Fibroblast of skin of left quadriceps (primary cell): ENCODE measurements at regions not wholly inside any gene's neighbourhood (a gene's known extent, or its start where the extent isn't known, plus 50 kb on each side); places are given as distances from the start of the nearest gene placed in this dataset.

Experiments
- DNase-seq, 2 experiments: peaks; one replicate each; pipeline ENCODE4 v3.0.0-alpha.2; 2013; ENCODE audit warnings: low read depth in 2 of 2

DNA sequence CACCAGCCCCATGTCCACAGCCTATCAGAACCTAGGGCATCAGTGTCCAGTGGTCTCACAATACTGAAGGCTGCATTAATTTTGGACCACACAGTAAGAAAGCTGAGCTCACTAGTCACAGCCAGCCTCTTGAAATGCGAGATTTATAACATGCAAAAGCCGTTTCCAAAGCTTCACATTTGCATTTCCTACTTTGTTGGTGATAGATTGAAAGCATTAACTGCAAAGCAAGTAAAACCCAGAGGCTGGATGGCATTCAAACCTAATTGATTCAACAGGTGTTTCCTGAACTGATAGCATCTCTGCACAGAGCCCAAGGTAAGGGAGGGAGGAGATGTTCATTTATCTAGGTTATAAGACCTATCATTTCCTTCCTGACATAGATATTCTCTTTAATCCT, 410.1 kb downstream of the OMA1 start:
- DNase-seq = no peak

DNA sequence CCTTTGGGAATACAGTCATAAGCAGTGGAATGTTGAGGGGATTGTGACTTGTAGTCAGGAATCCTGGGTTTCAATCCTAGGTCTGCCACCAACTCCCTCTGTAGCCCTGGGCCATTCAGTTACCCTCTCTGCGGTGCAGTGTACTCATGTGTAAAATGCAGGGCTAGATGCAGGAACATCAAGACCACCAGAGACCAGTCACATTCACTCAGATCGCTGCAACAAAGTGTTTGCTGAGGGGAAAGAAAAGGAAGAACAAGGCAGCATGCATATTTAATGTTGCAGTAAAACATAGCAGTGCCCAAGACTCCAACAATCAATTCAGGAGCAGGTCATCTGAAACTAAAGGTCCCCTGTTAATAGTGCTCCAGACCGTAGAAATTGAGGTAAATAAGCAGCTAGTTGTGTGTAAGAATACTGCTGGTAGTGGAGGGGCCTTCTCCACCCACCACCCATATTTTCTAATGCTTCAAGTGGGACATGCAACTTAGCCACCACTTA, 410.7 kb downstream of the OMA1 start:
- no peak for DNase-seq

DNA sequence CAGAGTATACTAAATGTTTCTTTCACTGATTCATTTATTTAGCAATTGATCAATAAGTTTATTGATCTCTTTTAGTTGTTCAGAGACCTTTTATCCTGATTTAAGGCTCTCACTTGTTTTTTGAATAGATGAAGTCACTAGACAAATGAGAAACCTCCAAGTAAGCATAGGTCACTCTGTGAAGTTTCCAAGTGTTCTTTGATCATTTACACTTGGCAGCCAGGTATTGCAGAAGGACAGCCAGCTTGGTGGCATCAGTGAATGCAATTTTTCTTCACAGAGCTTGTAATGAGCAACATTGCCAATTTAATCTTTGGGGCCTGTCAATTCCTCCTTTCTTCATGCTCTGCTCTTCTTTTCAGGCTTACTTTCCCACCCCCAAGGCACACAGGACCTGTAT, 413.0 kb downstream of the OMA1 start:
- no peak for DNase-seq

DNA sequence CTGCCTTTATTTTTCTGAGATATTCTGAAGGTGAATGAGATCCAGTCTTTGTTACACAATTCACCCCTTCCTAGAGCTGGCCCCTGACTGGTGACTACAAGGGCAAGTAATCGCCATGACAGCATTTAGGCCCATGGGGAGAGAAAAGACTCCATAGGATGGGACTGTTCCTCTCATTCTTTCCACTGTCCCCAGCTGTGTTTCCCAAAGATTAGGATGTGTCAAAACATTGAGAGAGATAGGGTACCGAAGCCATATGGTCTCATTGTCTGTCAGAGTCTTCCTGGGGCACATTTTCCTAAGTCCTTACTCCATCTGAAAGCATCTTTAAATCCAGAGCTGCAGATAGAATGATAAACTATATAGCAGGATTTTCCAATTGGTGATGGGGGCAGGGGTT, 423.5 kb downstream of the OMA1 start:
- DNase-seq = no peak

DNA sequence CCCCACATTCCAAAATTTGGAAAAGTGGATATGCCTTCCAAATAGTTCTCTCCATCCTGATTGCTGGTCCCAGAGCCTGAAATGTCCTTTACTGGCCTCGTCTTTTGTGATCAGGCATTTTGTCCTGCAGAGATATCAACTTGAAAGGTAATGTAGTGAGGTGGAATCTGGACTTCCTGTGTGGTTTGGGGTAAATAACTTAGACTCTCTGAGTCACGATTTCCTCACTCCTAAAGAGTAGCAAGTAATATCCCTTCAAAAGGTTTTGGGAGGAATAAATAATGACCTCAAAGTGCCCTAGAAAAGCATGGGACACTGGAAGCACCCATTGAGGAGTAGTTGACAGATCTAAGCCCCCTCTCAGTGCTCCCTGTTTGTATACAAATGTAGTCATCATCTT, 426.6 kb downstream of the OMA1 start:
- no peak for DNase-seq

DNA sequence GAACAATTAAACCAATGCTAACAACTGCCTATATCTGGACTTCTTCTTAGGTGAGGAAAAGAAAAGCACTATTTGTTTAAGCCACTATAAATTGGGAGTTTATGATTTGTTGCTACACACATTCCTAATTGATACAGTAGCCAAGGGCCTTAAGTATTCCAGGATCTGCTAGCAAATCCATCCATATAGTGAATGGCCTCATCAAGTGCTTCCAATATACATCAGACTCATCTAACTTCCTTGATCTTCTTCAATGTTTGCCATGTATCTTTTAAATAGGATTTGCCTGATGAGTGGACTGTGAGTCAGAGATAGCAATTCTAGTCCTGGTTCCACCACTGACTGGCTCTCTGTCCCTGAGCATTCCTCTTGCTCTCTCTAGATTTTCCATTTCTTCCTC, 430.2 kb downstream of the OMA1 start:
- DNase-seq = no peak

DNA sequence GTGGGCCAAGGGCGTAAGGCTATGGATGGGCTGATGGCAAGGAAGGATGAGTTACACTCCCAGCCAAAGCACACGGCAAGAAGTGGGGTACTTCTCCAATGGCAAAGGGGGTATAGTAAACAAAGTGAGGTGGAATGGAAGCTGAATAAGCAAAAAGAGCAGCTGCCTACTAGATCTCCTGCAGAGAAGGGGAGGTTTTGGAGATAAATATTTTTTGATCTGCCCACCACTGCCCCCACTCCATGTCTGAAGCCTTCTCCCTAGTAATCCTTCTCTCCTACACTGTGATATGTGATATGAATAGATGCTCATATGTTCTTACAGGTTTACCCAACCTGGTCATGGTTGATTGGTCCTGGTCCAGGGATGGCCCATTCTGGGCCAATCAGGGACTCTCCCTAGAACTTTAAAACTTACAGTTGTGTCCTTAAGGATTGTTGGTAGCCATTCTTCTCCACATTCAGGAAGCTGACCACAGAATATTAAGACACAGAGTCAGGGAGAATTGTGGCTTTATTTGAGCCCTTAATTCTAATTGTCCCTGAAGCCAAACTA, 436.8 kb downstream of the OMA1 start:
- no peak for DNase-seq

DNA sequence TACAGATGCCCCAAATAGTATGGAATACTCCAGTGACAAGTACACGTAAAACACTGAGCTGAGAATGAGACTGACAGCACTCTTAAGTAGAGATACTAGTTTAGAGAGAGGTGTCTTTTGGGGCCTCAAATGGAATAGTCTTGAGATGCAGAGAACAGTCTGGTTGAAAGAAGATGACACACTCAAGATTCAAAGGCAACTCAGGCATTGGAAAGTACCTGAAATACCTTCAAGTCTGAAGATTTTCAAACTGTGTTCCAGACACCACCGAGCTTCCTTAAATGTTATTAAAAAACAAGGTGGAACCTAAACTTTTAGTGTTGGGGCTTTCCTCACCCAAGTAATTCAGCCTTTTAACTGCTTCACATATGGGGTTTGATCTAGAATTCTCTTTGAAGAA, 437.7 kb downstream of the OMA1 start:
- DNase-seq = no peak

DNA sequence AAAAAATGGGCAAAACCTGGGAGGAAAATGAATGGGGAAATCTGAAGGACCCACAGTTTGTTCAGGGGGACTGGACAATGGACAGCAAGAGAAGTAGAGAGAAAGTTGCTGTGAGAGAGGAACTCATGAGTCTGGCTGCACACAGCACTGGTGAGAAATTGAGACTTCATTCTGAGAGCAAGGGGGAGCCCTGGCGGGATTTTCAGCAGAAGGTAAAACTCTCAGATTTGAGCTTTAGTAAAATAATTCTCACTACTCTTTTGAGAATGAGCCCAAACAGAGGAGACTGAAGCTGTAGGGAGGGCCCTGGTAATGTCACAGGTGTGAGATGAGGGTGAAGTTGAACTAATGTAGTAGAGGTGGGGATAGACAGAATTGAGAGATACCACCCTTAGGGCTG, 438.6 kb downstream of the OMA1 start:
- no peak for DNase-seq

DNA sequence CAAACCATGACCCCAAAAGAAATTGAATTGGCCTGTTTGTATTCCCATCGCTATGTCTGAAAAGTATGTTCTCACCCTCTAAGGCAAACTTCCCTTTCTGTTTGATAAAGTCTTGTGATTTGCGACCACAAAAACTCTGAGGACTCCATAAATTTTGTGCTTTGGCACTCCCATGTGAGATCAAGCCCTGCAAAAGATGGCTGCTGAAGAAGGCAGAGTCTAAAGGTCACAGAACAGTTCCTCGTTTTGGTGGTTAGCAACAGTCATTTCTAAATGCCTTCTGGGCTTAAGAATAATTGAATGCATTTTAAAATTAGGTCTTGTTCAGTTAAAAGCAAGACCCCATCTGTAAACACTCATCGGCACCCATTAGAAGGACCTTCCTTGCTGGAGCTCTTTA, 441.6 kb downstream of the OMA1 start:
- no peak for DNase-seq

DNA sequence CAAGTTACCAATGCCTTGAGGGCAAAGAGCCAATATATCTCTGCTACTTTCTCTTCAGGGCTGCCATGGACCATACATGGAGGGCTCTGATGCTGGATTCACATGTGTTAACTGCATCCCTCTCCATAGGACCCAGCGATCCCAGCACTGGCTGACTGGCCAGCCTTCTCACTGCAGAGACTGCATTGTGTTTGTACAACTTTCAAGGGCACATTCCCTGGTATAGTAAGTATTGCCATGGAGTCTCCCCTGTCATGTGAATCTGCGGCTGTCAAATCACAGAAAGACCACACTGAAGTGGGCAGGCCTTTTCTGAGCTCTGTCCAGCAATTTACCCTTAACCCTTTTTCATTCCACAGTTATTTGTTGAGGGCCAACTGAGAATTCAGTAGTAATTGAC, 449.8 kb downstream of the OMA1 start:
- no peak for DNase-seq

DNA sequence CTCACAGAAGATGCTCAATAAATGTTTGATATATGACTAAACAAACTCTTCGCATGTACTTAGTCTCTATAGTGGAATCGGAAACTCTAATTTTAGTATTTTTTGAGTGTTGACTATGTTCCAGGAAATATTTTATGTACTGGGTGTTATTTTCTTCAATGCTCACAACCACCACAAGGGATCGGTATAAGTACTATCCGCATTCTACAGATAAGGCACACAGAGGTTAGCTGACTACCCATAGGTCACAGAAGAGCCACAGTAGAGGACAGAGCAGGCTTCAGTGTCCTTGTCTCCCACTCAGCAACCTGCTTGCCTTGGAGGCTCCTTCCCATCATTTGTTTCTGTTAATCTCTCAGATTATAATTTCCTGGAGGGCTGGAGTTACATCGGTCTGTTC, 451.3 kb downstream of the OMA1 start:
- no peak for DNase-seq

DNA sequence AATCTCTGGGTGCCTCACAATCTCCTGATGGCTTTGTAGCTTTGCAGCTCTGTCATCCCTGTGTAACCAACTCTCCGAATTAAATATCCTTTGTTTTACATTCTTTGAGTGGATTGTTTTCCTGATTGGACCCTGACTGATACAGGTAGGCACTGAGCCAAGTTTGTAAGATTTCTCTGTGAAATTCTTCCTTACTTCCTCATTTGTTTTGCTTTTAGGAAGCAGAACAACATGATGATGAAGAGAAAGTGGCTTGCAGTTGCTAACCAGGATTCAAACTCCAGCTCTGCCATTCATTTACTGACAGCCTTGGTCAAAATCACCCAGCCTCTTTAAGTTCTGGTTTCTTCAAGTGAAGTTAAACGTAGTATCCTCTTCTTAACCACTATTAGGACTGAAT, 452.3 kb downstream of the OMA1 start:
- DNase-seq = no peak

DNA sequence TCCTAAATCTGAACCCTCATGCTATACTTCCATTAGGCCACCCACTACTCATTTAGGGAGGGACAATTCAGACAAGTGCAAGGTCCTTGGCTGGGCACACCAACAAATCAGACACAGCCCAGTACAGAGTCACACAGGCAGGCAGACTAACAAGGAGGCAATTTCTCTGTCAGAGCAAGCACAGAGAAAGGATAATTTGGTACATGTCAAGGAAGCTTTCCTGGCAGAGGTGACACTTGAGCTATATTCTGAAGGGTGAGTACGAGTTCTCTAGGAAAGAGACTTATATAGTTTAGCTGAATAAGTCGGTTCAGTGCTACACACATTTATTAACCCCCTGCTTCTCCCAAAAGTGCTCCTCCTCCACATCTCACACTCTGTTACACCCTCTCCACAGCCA, 455.9 kb downstream of the OMA1 start:
- no peak for DNase-seq

DNA sequence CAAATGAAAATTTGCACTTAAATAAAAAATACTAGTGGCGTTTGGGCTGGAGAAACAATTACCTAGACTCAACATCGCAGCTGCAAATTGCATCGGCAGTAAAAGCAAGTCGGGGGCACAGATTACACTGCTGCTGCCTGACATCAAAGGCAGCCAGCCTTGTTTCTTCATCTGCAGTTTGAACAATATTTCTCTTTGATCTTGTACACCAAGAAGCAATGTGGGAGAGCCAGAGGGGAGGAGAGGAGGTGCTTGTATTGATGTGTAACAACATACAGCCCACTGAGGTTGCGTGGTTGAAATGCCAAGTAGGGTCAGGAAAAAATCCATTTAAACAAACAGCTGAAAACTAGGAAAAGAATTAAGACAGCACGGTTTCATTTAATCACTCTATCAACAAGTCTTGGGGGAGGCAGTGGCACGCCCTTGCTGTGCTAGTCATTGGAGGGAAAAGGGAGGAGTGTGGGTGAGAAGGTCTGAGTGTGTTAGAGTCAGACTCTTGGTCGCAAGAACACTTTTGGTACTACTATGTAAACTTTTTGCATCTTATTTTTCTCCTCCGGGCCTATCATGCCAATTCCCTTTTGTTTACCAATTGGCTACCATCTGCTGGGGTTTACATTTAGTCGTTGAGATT, 456.5 kb downstream of the OMA1 start:
- DNase-seq = no peak

DNA sequence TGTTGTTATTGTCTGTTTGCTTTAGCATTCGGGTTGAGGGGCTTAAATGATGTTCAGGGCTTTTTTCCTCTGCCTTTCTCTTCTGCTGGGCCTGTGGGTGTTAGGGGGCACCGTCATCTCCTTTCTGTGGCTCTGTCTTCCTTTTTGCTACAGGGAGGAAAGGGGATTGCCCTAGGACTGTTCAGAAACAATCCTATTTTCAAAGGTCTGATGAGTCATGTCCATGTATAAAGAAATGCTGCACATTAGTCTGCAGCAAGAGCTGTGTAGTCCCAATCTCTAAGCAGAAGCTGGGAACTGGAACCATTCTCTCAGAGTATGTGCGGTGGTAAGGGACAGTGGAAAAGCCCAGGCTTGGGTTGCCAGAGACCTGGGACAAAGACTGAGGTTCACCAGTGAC, 462.3 kb downstream of the OMA1 start:
- no peak for DNase-seq

DNA sequence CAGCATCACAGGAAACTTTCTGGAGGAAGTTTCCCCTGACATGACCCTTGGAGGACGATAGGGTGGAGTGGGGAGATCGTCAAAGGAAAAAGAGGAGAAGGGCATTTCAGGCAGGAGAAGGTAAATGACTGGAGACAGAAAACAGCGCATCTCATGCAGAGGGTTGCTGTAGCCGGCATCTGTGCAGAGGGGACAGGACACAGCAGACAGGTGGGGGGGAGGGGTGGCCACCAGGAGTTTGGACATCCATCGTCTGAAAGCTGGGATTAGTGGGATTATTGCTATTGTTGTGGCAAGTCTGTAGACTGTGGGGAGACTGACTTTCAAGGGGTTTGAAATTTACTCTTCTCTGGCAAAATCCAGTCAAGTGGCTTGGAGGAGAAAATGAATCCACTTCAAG, 463.9 kb downstream of the OMA1 start:
- no peak for DNase-seq

DNA sequence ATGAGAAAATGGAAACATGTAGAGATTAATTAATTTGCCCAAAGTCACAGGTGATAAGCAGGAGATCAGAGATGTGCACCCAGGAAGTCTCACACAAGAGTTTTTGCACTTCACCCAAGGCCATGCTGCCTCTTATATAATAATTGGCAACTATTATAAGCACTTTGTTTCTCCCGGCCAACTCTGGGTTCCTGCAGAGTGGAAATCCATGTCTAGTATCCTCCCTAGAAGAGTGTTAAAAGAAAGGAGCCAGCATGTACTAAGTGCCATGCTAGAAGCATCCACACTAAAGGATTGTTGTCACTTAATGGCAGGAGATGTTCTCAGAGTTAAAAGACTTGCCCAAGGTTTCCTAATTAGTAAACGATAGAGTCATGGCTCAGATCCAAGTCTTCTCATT, 470.3 kb downstream of the OMA1 start:
- no peak for DNase-seq

DNA sequence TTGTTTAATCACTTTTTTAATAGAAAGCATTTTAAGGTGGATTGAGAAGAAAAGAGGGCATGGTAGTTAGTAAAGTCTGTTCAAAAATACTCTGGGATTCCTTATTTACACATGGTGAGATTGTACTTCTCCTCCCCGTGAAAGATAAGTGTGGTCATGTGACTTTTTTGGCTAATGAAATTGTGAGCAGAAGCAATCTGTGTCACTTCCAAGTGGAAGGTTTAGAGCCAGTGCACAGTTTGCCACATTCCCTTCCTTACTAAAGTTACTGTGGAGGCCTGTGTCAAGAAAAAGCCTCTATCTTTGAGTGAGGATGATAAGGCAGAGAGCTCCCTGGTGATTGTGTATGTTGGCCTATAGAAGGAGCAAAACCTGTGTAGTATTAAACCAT, 471.3 kb downstream of the OMA1 start:
- DNase-seq = no peak

DNA sequence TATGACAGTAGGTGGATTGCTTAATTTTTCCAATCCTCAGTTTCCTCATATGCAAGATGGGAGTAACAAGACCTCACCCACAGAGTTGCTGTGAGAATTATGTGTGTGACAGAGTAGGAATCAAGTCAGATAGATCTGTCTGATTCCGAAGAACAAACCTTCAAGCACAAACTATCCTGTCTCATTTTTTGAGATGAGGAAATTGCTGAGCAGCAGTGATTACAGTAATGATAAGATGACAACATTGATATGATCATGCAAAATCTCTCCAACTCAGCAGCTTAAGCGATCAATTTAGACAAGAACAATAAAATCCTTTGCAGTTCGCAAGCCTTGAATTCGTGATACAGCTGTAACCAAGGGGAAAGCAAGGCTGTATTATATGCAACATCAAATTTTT, 474.1 kb downstream of the OMA1 start:
- no peak for DNase-seq

DNA sequence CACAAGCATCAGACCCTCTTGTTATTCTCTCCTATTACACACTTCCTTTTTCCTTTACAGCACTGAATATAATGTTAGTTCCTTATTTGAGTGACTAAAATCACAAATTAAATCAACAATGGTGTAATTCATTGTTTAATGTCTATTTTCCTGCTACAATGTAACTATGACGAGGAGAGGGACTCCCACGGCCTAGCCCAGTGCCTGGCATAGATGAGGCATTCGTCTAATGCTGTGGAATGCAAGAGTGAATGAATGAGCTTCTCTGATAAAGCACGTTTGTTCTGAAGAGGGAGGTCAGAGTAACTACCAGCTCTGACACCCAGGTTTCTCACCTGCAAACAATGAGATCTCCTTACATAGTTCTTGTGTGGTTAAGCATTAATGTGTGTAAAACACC, 479.4 kb downstream of the OMA1 start:
- DNase-seq = no peak

DNA sequence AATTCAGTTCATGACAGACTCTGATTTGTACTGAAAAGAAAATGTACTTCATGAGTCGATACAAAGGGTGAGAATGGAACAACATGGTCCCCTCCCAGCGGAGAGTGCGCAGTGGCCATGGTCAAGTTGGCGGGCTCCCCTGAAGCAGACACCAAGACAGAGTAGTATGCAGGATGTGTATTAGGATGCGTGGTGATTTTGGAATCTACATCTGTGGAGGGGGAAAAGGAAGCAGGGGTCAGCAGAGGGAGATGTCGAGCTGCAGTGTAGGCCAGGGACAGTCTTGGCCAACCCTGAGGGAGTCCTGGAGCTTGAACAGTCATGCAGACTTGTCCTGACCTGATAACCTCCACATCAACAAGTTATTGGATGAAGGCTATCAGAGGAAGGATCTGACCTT, 481.0 kb downstream of the OMA1 start:
- DNase-seq = no peak

DNA sequence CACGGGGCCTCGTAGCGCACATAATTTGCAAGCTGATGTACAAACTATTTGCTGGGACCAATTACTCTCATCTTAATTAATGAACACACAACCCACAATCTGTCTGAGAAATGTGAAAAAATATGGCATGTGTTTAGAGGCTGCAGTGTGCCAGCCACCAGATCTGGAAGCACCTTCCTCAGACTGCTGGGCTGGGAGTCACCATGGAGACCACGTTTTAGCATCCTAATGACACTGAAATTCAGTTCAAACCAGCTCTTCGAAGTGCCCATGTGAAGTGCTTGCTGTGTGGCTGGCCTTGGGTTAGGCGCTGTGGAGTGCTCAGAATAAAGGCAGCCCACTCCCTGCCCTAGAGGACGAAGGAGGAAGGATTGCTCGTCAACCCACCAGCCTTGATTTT, 482.4 kb downstream of the OMA1 start:
- DNase-seq = no peak

DNA sequence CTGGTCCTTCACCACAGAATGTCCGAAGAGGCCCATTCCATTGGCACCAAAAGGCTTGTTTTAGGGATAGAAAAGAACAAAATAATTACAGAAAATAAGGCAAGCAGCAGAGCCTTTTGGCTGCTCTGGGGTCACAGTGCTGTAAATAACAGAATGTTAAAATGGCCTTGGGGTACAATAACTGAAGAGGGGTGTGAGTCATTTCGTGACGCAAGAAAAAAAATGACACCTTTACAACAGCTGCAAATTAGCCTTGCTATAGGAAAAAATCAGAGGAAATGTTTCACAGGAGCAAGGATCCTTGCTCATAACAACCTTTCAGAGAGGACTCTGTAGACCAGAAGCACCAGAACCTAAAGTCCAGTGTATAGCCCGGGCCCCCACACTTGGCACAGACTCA, 483.4 kb downstream of the OMA1 start:
- no peak for DNase-seq
